Mesothelial cell of epicardium (in vitro differentiated cells): ENCODE measurements at regions not wholly inside any gene's neighbourhood (a gene's known extent, or its start where the extent isn't known, plus 50 kb on each side); places are given as distances from the start of the nearest gene placed in this dataset.

Experiments
- DNase-seq, 2 experiments: peaks; one replicate each; pipeline ENCODE4 v3.0.0; 2021; ENCODE audit warnings: low spot score in 2 of 2; ENCODE audit not compliant: unreplicated experiment in 2 of 2
- H3K27ac Mint-ChIP-seq: 2 replicates; pipeline ENCODE4 v1.8.0; 2021; ENCODE audit warnings: mixed read lengths
- H3K27me3 Mint-ChIP-seq: 2 replicates; pipeline ENCODE4 v1.8.0; 2021; ENCODE audit warnings: low read depth, mixed read lengths
- H3K36me3 Mint-ChIP-seq: 2 replicates; pipeline ENCODE4 v1.8.0; 2021; ENCODE audit warnings: mixed read lengths
- H3K4me1 Mint-ChIP-seq: 2 replicates; pipeline ENCODE4 v1.8.0; 2021; ENCODE audit warnings: mixed read lengths
- H3K4me3 Mint-ChIP-seq: 2 replicates; pipeline ENCODE4 v1.8.0; 2021; ENCODE audit warnings: mild to moderate bottlenecking, moderate library complexity, mixed read lengths
- H3K9me3 Mint-ChIP-seq: 2 replicates; pipeline ENCODE4 v1.8.0; 2021; ENCODE audit warnings: mixed read lengths
- TF ChIP-seq, protein P1 (sequence below): fragments of 200-600 bp; sonication (generic); IDR thresholded peaks from one replicate; pipeline ENCODE4 v1.5.0; 2021; ENCODE audit warnings: antibody characterized with exemption; ENCODE audit not compliant: unreplicated experiment

DNA sequence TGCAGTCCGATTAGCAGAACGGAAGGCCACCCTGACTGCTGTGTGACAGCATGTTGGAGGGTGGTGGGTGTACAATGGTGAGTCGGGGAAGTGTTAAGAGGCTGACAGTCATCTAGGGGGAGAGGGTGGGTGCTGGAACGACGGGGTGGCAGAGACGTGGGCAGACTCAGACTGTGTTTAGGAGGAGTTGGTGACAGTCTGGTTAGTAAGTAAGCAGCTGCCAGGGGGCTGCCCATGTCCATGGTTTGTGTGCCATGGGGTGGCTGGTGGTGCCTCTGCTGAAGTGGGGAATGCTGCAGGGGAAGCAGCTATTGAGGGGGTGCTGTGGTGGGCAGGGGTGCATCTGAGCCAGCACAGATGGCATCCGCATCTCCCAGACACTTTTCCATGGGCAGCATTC is 51.3 kb upstream of the BOD1 start:
- no peak for DNase-seq
- Mint-ChIP-seq H3K4me3 (no peak overlapping the region), H3K36me3 (no peaks in the 10 kb centered on the region), H3K9me3 (peaks cover 6% of the 10 kb centered on the region), H3K27me3 (peaks cover 29% of the 10 kb centered on the region), H3K4me1 (peaks cover 21% of the 10 kb centered on the region), H3K27ac (no peak overlapping the region)
- TF ChIP-seq, protein P1, sequence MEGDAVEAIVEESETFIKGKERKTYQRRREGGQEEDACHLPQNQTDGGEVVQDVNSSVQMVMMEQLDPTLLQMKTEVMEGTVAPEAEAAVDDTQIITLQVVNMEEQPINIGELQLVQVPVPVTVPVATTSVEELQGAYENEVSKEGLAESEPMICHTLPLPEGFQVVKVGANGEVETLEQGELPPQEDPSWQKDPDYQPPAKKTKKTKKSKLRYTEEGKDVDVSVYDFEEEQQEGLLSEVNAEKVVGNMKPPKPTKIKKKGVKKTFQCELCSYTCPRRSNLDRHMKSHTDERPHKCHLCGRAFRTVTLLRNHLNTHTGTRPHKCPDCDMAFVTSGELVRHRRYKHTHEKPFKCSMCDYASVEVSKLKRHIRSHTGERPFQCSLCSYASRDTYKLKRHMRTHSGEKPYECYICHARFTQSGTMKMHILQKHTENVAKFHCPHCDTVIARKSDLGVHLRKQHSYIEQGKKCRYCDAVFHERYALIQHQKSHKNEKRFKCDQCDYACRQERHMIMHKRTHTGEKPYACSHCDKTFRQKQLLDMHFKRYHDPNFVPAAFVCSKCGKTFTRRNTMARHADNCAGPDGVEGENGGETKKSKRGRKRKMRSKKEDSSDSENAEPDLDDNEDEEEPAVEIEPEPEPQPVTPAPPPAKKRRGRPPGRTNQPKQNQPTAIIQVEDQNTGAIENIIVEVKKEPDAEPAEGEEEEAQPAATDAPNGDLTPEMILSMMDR = no peak

- H3K36me3 Mint-ChIP-seq = no peaks in the 10 kb centered on the region
- TF ChIP-seq, protein P1 = no peak
- no peak for DNase-seq
- H3K27ac Mint-ChIP-seq = no peak overlapping the region
- H3K4me1 Mint-ChIP-seq = peaks cover 21% of the 10 kb centered on the region
- H3K4me3 Mint-ChIP-seq = no peak overlapping the region
- H3K27me3 Mint-ChIP-seq = peaks cover 29% of the 10 kb centered on the region
- H3K9me3 Mint-ChIP-seq = peaks cover 6% of the 10 kb centered on the region
Measured at GRCh38 chr5:173668245-173668800, 51.9 kb upstream of the BOD1 start.

GRCh38 chr5:173668910-173669309 is 52.5 kb upstream of the BOD1 start:
- peaks cover 30% of the 10 kb centered on the region for H3K27me3 Mint-ChIP-seq
- no peak overlapping the region for H3K27ac Mint-ChIP-seq
- H3K36me3 Mint-ChIP-seq = no peaks in the 10 kb centered on the region
- H3K4me1 Mint-ChIP-seq = peaks cover 21% of the 10 kb centered on the region
- peaks cover 6% of the 10 kb centered on the region for H3K9me3 Mint-ChIP-seq
- no peak for DNase-seq
- H3K4me3 Mint-ChIP-seq = no peak overlapping the region
- TF ChIP-seq, protein P1 = no peak

DNA sequence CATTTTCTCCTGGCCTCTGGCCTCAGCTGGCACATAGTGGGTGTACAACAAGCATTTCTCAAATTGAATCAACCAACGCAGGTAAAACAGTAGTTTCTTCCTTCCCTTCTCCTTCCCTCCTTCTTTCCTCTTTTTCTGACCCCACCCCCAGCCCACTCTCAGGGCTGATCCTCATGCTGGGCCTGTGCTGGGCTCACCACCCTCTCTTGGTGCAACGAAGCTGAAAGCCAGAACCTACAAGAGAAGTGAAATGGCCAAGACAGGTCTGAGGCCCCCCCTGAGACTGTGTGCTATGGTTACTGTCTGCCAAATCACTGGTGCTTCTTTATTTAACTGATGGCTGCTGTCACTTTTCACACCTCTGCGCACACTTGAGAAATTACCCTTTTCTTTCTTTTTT is 53.0 kb upstream of the BOD1 start:
- TF ChIP-seq, protein P1 = no peak
- no peaks in the 10 kb centered on the region for H3K36me3 Mint-ChIP-seq
- H3K27me3 Mint-ChIP-seq = peaks cover 32% of the 10 kb centered on the region
- no peak for DNase-seq
- peaks cover 6% of the 10 kb centered on the region for H3K9me3 Mint-ChIP-seq
- no peak overlapping the region for H3K4me3 Mint-ChIP-seq
- no peak overlapping the region for H3K27ac Mint-ChIP-seq
- peaks cover 21% of the 10 kb centered on the region for H3K4me1 Mint-ChIP-seq

- peaks cover 32% of the 10 kb centered on the region for H3K27me3 Mint-ChIP-seq
- no peak overlapping the region for H3K27ac Mint-ChIP-seq
- no peaks in the 10 kb centered on the region for H3K36me3 Mint-ChIP-seq
- DNase-seq = no peak
- H3K9me3 Mint-ChIP-seq = peaks cover 6% of the 10 kb centered on the region
- peaks cover 21% of the 10 kb centered on the region for H3K4me1 Mint-ChIP-seq
- TF ChIP-seq, protein P1 = no peak
- no peak overlapping the region for H3K4me3 Mint-ChIP-seq
Measured at GRCh38 chr5:173670130-173670651, 53.7 kb upstream of the BOD1 start.

DNA sequence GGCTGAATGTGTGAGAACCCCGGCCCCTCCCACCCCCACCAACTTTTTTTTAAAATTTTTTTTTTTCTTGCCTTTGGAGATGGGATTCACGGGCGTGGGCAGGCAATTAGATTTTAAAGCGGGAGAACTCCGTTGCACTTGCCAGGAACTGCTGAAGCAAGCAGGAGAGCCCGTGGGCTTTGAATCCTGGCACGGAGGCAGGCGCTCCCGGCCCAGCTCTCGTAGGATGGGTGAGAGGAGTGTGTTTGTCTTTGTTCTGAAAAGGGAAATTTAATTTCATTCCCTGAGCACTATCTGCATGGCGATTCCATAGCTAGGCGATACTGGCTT is 54.3 kb upstream of the BOD1 start:
- H3K27me3 Mint-ChIP-seq = peaks cover 32% of the 10 kb centered on the region
- no peak for DNase-seq
- no peak overlapping the region for H3K27ac Mint-ChIP-seq
- TF ChIP-seq, protein P1 = no peak
- no peak overlapping the region for H3K4me3 Mint-ChIP-seq
- H3K36me3 Mint-ChIP-seq = no peaks in the 10 kb centered on the region
- H3K9me3 Mint-ChIP-seq = peaks cover 3% of the 10 kb centered on the region
- H3K4me1 Mint-ChIP-seq = peaks cover 21% of the 10 kb centered on the region
